Inflammatory macrophage treated with lipopolysaccharide for 4 hours (primary cell): ENCODE measurements at regions not wholly inside any gene's neighbourhood (a gene's known extent, or its start where the extent isn't known, plus 50 kb on each side); places are given as distances from the start of the nearest gene placed in this dataset.
"Not testable (repeated sequence)": the region's sequence is repeated elsewhere in the genome, so short reads cannot be mapped to it uniquely, and the experiment has no call there.

Source experiments
- DNase-seq: peaks from one replicate; pipeline ENCODE4 v3.0.0-alpha.2; 2020

- no peak for DNase-seq
Observed at GRCh38 chrX:74179990-74180389, 124.0 kb upstream of the ZCCHC13 start.

GRCh38 chrX:74179499-74179898 lies 124.5 kb upstream of the ZCCHC13 start:
- no peak for DNase-seq

- DNase-seq: no peak
Observed at GRCh38 chrX:74179071-74179470, 124.9 kb upstream of the ZCCHC13 start.

- no peak for DNase-seq
Observed at GRCh38 chrX:74178536-74178935, 125.4 kb upstream of the ZCCHC13 start.

GRCh38 chrX:74171465-74171864 lies 132.5 kb upstream of the ZCCHC13 start:
- DNase-seq: no peak

GRCh38 chrX:74162199-74162598 lies 141.8 kb upstream of the ZCCHC13 start:
- no peak for DNase-seq

GRCh38 chrX:74160816-74161215 lies 143.2 kb upstream of the ZCCHC13 start:
- no peak for DNase-seq

- DNase-seq: no peak
Observed at GRCh38 chrX:74160358-74160757, 143.6 kb upstream of the ZCCHC13 start.

GRCh38 chrX:74147439-74147838 lies 156.5 kb upstream of the ZCCHC13 start:
- no peak for DNase-seq

- DNase-seq: no peak
Observed at GRCh38 chrX:74138943-74139342, 165.0 kb upstream of the ZCCHC13 start.

- DNase-seq: peak; percentile 35
Observed at GRCh38 chrX:74133156-74133796, 170.7 kb upstream of the ZCCHC13 start.

- DNase-seq: no peak
Observed at GRCh38 chrX:74132280-74132679, 171.7 kb upstream of the ZCCHC13 start.

GRCh38 chrX:74119016-74119910 lies 184.7 kb upstream of the ZCCHC13 start:
- DNase-seq: peak; percentile 6

GRCh38 chrX:74117962-74118902 lies 185.7 kb upstream of the ZCCHC13 start:
- no peak for DNase-seq

GRCh38 chrX:74111245-74111644 lies 192.7 kb upstream of the ZCCHC13 start:
- no peak for DNase-seq

GRCh38 chrX:74107666-74108065 lies 196.3 kb upstream of the ZCCHC13 start:
- DNase-seq: no peak

GRCh38 chrX:74104356-74105015 lies 199.5 kb upstream of the ZCCHC13 start:
- DNase-seq: no peak

GRCh38 chrX:74098407-74098806 lies 205.6 kb upstream of the ZCCHC13 start:
- DNase-seq: not testable (repeated sequence)

- no peak for DNase-seq
Observed at GRCh38 chrX:74090049-74090448, 213.9 kb upstream of the ZCCHC13 start.

- no peak for DNase-seq
Observed at GRCh38 chrX:74085642-74086236, 218.2 kb upstream of the ZCCHC13 start.

GRCh38 chrX:74080165-74080564 lies 223.8 kb upstream of the ZCCHC13 start:
- no peak for DNase-seq

- DNase-seq: no peak
Observed at GRCh38 chrX:74065831-74066390, 213.4 kb upstream of the XIST start.
